A673 (cell line): ENCODE measurements at regions not wholly inside any gene's neighbourhood (a gene's known extent, or its start where the extent isn't known, plus 50 kb on each side); places are given as distances from the start of the nearest gene placed in this dataset.

ENCODE experiments used
- BruUV-seq: library from RNA; stranded (reverse); fragments of 400-500 nt; replicated peaks from 2 replicates; lab custom pipeline; 2021; lab: Mats Ljungman, UMichigan
- CTCF ChIA-PET: fragments of 300-600 bp; sonication (Branson Sonifier 250); formaldehyde crosslinking; loops from one replicate; lab custom pipeline; 2022; ENCODE audit warnings: antibody characterized with exemption; lab: Charles Lee
- POLR2A ChIA-PET: fragments of 300-600 bp; sonication (Branson Sonifier 250); formaldehyde crosslinking; loops from one replicate; lab custom pipeline; 2022; ENCODE audit warnings: antibody characterized with exemption; ENCODE audit not compliant: low non-redundant PET; lab: Charles Lee
- DNase-seq: peaks from one replicate; pipeline ENCODE4 v3.0.0-alpha.2; 2015; ENCODE audit warnings: low spot score
- H3K27ac ChIP-seq: fragments of 200-600 bp; sonication (generic); 2 replicates; pipeline ENCODE4 v1.5.1; 2016; ENCODE audit warnings: mixed run types, low read depth, mild to moderate bottlenecking, mixed read lengths, antibody characterized with exemption, low read length; ENCODE audit not compliant: poor library complexity, severe bottlenecking
- H3K27me3 ChIP-seq: fragments of 200-600 bp; sonication (generic); replicated peaks from 2 replicates; pipeline ENCODE4 v1.6.1; 2017; ENCODE audit warnings: mixed run types, low read depth, mild to moderate bottlenecking, mixed read lengths, antibody characterized with exemption, low read length; ENCODE audit not compliant: insufficient read depth, poor library complexity
- H3K36me3 ChIP-seq: fragments of 200-600 bp; sonication (generic); 2 replicates; pipeline ENCODE4 v1.6.1; 2016; ENCODE audit warnings: mixed run types, mild to moderate bottlenecking, mixed read lengths, antibody characterized with exemption, low read length; ENCODE audit not compliant: insufficient read depth, poor library complexity, severe bottlenecking
- H3K4me1 ChIP-seq: fragments of 200-600 bp; sonication (generic); 2 replicates; pipeline ENCODE4 v1.6.1; 2017; ENCODE audit warnings: mixed run types, mild to moderate bottlenecking, mixed read lengths, antibody characterized with exemption, low read length; ENCODE audit not compliant: insufficient read depth, poor library complexity, severe bottlenecking
- H3K4me3 ChIP-seq: fragments of 200-600 bp; sonication (generic); 2 replicates; pipeline ENCODE4 v1.5.1; 2016; ENCODE audit warnings: low read depth, mixed run types, mild to moderate bottlenecking, mixed read lengths, low read length; ENCODE audit not compliant: poor library complexity, severe bottlenecking
- H3K9me3 ChIP-seq: fragments of 200-600 bp; sonication (generic); 2 replicates; pipeline ENCODE4 v1.6.1; 2016; ENCODE audit warnings: mixed run types, low read depth, mild to moderate bottlenecking, mixed read lengths, antibody characterized with exemption, low read length; ENCODE audit not compliant: poor library complexity, severe bottlenecking
- EZH2 ChIP-seq: fragments of 200-600 bp; sonication (generic); IDR thresholded peaks from 2 replicates; pipeline ENCODE4 v1.6.1; 2017; ENCODE audit warnings: borderline replicate concordance, low read depth, mild to moderate bottlenecking, mixed read lengths, antibody characterized with exemption, low read length; ENCODE audit not compliant: poor library complexity, severe bottlenecking
- intact Hi-C: fragments of 100-400 bp; cut with micrococcal nuclease; formaldehyde crosslinking; loops from one replicate; pipeline ENCODE4 v1.10.0; 2022; ENCODE audit not compliant: unreplicated experiment
- TF ChIP-seq, protein P1 (sequence below): fragments of 300-800, 200-600 bp; sonication (generic); conservative IDR thresholded peaks from 2 replicates; pipeline ENCODE4 v1.5.1; 2017; ENCODE audit warnings: low read depth, mild to moderate bottlenecking, antibody characterized with exemption, low read length, moderate library complexity, mixed read lengths

GRCh38 chr22:48054596-48054995 is 1292.1 kb downstream of the TBC1D22A start:
- Histone ChIP-seq H3K4me3 (no peak overlapping the region), H3K36me3 (no peaks in the 10 kb centered on the region), H3K4me1 (no peaks in the 10 kb centered on the region), H3K27me3 (peaks cover 7% of the 10 kb centered on the region), H3K27ac (no peak overlapping the region), H3K9me3 (no peaks in the 10 kb centered on the region)
- ChIA-PET CTCF (no interaction called here), POLR2A (no interaction called here)
- DNase-seq: no peak
- TF ChIP-seq, protein P1, sequence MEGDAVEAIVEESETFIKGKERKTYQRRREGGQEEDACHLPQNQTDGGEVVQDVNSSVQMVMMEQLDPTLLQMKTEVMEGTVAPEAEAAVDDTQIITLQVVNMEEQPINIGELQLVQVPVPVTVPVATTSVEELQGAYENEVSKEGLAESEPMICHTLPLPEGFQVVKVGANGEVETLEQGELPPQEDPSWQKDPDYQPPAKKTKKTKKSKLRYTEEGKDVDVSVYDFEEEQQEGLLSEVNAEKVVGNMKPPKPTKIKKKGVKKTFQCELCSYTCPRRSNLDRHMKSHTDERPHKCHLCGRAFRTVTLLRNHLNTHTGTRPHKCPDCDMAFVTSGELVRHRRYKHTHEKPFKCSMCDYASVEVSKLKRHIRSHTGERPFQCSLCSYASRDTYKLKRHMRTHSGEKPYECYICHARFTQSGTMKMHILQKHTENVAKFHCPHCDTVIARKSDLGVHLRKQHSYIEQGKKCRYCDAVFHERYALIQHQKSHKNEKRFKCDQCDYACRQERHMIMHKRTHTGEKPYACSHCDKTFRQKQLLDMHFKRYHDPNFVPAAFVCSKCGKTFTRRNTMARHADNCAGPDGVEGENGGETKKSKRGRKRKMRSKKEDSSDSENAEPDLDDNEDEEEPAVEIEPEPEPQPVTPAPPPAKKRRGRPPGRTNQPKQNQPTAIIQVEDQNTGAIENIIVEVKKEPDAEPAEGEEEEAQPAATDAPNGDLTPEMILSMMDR: no peak
- no peak for TF ChIP-seq EZH2
- BruUV-seq: no TSS peak
- intact Hi-C loops: no loop called here

DNA sequence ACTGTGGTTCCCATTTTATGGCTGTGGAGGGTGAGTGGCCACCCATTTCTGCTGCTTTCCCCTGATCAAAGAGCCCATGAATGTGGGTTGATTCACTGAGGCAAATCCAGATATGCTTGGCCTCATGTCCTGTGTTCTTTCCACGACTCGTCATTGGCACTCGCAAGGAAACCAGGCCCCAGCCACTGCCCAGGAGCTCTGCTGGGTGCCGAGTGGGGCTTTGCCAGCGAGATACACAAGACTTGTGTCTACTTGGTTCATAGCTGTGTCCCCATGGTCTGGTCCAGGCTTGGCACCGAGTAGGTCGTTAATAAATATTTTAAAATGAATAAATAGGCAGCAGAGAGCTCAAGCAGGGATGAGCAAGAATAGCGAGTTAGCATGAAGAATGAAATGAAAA is 1291.5 kb downstream of the TBC1D22A start:
- DNase-seq: no peak
- intact Hi-C loops: no loop called here
- no TSS peak for BruUV-seq
- Histone ChIP-seq H3K27me3 (peaks cover 7% of the 10 kb centered on the region), H3K9me3 (no peaks in the 10 kb centered on the region), H3K36me3 (no peaks in the 10 kb centered on the region), H3K4me3 (no peak overlapping the region), H3K27ac (no peak overlapping the region), H3K4me1 (no peaks in the 10 kb centered on the region)
- POLR2A ChIA-PET: no interaction called here
- TF ChIP-seq, protein P1: no peak
- TF ChIP-seq EZH2: no peak
- CTCF ChIA-PET: no interaction called here

DNA sequence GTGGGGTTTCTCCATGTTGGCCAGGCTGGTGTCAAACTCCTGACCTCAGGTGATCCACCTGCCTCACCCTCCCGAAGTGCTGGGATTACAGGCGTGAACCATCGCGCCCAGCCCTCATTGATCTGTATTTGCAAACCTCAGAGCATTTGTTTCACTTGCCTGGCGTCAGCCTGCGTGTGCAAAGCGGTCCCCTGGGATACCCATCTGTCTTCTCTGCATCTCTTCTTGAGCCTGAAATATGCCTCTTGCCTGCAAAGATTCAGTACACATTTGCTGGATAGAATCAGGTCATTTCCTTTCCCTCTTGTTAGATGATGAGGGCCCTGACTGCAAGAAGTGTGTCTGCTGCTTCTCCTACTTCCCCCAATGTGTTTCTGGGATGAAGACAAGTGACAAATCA is 1291.0 kb downstream of the TBC1D22A start:
- POLR2A ChIA-PET: no interaction called here
- no peak for TF ChIP-seq EZH2
- TF ChIP-seq, protein P1: no peak
- BruUV-seq: no TSS peak
- H3K9me3 ChIP-seq: no peaks in the 10 kb centered on the region
- no peaks in the 10 kb centered on the region for H3K36me3 ChIP-seq
- intact Hi-C loops: no loop called here
- no peak overlapping the region for H3K4me3 ChIP-seq
- DNase-seq: no peak
- peaks cover 7% of the 10 kb centered on the region for H3K27me3 ChIP-seq
- CTCF ChIA-PET: no interaction called here
- H3K4me1 ChIP-seq: no peaks in the 10 kb centered on the region
- H3K27ac ChIP-seq: no peak overlapping the region
